Astrocyte of the spinal cord (primary cell): ENCODE measurements at regions not wholly inside any gene's neighbourhood (a gene's known extent, or its start where the extent isn't known, plus 50 kb on each side); places are given as distances from the start of the nearest gene placed in this dataset.

Experiments used
- DNase-seq: peaks from one replicate; pipeline ENCODE4 v3.0.0; 2011; ENCODE audit warnings: low read depth, low spot score
- H3K4me3 ChIP-seq: 2 replicates; pipeline ENCODE4 v1.5.1; 2011; ENCODE audit warnings: low read depth, mild to moderate bottlenecking, low read length, moderate library complexity
- in situ Hi-C: cut with HindIII; loops from 2 replicates; pipeline ENCODE4 v1.10.0; 2017; ENCODE audit warnings: low sequenced_read_pairs
- TF ChIP-seq, protein P1 (sequence below): IDR thresholded peaks from 2 replicates; pipeline ENCODE4 v1.5.1; 2012; ENCODE audit warnings: low read depth, mild to moderate bottlenecking, low read length, inconsistent platforms

DNA sequence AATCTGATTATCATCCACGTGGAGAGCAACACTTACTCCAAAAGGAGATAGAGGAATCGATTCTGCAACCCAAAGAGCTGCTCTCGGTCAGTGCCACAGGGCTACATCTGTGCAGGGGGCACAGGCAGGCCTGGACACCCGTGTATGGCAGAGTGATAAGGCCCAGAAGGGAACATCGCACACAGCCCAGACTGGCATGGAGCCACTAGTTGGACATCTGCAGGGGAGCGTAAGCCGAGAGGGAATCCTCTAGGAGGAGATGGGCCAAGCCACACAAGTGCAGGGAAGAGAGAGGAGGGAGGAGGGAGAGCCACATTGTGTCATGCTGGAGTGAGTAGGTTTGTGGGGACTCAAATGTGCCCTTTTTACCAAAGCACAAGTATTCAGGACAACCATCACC lies 50.4 kb upstream of the ENTPD6 start:
- DNase-seq: no peak
- TF ChIP-seq, protein P1, sequence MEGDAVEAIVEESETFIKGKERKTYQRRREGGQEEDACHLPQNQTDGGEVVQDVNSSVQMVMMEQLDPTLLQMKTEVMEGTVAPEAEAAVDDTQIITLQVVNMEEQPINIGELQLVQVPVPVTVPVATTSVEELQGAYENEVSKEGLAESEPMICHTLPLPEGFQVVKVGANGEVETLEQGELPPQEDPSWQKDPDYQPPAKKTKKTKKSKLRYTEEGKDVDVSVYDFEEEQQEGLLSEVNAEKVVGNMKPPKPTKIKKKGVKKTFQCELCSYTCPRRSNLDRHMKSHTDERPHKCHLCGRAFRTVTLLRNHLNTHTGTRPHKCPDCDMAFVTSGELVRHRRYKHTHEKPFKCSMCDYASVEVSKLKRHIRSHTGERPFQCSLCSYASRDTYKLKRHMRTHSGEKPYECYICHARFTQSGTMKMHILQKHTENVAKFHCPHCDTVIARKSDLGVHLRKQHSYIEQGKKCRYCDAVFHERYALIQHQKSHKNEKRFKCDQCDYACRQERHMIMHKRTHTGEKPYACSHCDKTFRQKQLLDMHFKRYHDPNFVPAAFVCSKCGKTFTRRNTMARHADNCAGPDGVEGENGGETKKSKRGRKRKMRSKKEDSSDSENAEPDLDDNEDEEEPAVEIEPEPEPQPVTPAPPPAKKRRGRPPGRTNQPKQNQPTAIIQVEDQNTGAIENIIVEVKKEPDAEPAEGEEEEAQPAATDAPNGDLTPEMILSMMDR: no peak
- in situ Hi-C loops: no loop called here
- H3K4me3 ChIP-seq: no peak overlapping the region
